HG03045 (cell line): ENCODE measurements at regions not wholly inside any gene's neighbourhood (a gene's known extent, or its start where the extent isn't known, plus 50 kb on each side); places are given as distances from the start of the nearest gene placed in this dataset.

Experiments
- ATAC-seq: cut with Tn5 transposase; IDR thresholded peaks from one replicate; pipeline ENCODE4 v1.9.1; 2021; ENCODE audit warnings: mild to moderate bottlenecking, moderate library complexity; ENCODE audit not compliant: unreplicated experiment

DNA sequence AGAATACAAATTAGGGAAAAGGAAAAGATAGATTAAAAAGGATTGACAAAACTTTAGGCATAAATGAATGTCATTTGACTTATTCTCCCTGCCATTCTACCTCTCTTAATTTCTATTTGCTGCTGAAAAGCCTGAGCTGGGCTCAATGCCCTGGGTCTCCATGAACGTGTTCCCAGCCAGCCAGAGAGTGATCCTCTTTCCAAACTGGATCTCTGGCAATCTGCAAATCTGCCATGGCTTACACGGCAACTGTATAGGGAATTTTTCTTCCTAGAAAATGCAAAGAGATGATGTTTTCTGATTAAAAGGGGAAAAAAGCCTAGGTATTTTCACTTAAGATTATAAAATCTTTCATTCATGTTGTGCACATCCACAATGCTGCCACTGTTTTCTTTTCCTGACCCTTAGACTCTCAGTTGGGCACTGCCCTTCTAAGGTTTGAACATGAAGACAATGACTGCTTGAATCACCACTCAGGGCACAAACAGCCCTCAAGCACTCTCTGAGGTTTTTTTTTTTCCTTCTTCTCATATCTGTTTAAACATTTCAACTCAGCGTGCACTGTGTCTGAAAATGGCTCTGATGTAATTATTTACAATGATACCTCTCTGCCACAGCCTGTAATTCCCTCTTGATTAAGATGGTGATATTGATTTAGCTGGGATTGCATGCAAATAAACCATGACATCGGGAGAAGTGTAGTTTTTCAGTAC, 60.3 kb downstream of the DACT1 start:
- ATAC-seq, result no peak

- no peak for ATAC-seq
Observed at GRCh38 chr14:58699681-58700205, 62.0 kb downstream of the DACT1 start.

DNA sequence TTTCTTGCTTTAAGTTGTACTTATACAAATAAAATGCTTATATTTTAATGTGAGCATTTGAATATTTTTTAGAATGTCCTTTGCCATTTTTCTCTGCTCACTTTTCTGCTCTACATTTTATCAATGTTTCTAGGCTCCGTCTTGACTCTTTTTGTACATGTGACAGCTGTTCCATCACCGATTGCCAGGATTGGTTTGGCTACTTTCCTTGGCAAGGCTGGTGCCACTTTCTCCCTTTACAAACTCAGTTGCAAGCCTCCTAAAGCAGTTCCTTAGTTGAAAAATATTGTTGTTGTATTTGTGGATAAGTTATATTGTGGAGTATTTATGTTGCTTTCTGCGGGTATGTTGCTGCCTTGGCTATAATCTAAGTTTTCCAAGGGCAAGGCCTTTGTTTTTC, 63.4 kb downstream of the DACT1 start:
- no peak for ATAC-seq

DNA sequence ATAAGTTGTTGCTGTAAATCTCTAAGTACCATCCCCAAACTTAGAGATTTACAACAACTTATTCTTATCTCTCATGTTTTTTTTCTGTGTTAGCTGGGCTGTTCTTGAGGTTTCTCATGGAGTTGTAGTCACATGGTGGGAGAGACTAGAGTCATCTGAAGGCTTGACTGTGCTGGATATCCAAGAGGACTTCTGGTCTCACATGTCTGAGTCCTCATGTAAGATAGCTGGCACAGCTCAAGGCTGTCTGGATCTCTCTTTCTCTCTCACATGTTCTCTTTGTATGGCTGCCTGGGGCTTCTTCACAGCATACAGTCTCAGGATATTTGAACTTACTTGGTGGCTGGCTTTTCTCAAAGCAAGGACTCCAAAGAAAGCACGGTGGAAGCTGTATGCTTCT, 63.8 kb downstream of the DACT1 start:
- no peak for ATAC-seq

- no peak for ATAC-seq
Observed at GRCh38 chr14:58702441-58703160, 64.8 kb downstream of the DACT1 start.

DNA sequence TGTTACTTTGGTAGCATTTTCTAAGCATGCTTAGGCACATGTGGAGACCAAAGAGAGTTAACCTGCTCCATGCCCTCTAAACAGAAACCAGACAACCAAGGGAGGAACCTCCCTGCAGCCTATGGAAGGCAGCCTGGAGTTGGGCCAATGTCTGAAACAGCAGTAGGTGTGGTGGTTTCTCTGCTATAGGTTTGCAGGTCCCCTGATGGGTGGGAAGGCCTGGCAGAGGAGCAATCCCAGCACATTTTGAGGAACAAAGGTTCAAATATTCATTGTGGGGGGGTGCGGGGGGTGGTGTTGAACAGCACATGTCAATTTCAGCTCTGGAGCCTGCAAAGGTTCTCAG, 65.4 kb downstream of the DACT1 start:
- ATAC-seq, result no peak

DNA sequence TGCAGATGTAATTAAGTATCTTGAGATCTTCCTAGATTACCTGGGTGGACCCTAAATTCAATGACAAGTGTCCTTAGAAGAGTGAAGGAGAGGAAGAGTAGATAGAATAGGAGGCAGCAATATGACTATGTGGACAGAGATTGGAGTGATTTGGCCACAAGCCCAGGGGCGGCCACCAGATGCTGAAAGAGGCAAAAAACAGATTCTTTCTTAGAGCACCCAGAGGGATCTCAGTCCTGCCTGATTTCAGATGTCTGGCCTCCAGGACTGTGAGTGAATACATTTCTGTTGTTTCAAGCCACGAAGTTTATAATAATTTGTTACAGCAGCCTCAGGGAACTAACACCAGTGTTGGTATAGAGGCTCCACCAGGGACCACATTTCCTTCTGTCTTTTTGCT, 67.3 kb downstream of the DACT1 start:
- no peak for ATAC-seq

DNA sequence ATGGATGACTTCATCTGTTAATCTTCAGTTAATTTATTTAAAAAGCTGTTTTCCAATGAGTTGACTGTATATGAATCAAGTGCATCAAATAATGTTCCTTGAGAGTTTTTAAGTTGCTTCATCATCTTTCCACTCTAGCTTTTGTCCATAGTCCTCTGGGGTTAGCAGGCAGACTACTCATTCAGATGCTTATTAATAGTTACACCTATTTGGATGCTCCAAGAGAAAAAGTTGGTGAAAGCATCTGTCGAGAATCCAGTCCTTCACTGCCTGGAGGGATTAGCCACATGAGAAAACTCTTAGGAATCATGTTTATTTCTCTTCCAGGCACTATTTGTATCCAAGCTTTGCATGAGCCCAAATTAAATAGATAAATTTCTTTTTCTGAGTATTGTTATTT, 70.2 kb downstream of the DACT1 start:
- no peak for ATAC-seq

DNA sequence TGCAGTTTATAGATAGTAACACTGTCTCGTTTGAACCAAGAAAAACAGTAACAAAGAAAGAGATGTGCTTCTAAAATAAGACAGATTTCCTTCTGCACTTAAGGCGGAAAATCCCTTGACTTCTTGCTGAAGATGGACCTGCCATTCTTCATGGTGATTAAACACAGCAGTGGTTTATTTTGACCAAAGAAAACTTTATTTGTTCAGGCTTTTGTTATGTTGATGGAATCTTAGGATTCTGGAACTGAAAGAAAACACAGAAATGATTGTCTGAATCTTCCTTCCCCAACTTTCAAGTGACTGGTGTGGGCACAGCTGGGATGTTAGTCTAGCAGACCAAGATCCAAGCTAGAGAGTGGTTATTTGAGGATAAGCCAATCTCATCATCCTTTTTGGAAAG, 72.2 kb downstream of the DACT1 start:
- no peak for ATAC-seq

- no peak for ATAC-seq
Observed at GRCh38 chr14:58711382-58711781, 73.6 kb downstream of the DACT1 start.

DNA sequence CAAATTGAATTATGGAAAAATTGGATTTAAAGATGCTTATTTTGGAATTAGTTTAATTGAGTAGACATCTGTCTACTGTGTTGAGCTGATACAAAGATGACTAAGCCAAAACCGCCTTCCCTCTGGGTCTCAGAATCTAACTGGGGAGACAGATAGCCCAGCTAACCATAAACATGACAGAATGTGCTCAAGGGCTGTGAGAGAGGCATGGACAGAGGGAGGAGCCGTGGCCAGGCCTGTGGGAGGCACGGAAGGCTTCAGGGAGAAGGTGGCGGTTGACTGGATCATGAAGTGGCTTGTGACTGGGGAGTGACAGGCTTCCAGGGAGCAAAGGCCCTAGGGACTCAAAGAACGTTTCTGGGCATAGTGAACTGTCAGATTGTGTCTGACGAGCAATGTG, 74.6 kb downstream of the DACT1 start:
- no peak for ATAC-seq

- no peak for ATAC-seq
Observed at GRCh38 chr14:58713677-58714076, 75.9 kb downstream of the DACT1 start.

DNA sequence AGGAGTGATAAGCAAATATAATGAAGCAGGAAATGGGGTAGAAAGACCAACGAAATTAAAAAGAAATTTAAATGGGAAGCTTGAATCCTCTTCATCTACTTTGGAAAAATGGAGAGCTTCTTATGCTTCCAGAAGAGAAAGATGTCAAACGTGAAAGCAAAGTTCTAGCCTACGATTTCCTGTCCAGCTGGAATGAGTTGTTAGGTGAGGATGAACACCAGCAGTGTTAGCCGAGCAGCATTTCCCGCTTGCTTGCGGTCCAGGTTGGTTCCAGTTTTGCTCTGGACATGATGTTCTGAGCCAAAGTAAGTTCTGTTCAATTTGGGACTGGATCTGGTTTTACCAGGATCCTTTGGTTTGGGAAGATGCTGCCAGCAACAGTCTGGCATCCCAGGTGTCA, 78.9 kb downstream of the DACT1 start:
- ATAC-seq, result no peak

DNA sequence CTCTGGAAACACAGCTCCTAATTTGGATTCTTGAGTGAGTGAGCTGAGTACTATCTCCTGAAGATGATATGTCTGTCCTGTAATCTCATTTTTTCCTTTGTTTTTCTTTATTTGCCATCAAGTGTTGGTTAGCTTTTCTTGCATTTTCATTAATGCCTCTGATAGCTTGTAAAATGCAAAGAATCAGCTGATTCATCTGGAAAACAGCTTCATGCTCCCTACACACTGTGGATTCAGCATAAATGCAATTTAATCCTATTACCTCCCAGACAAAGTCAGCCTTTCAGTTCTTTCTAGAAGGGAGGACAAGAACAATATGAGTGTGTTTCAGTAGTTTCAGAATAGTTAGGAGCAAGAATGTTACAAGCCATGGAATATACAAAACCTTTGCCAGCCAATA, 79.4 kb downstream of the DACT1 start:
- no peak for ATAC-seq

DNA sequence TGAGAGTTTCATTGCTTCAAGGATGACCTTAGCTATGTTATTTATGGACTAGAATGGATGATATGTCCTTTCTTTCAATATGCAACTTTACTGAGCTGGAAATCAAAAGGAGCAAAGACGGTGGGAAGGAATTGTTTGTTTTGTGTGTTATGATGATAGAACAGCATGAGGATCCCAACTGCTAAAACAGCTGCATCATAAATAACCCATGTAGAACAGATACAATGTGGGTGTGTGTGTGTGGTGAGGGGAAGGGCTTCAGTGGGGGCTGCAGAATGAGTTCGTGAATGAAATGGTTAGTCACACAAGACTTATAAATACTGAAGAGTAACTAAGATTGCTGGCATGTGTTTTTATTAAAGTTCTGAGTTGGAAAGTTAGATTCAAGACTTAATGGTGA, 80.1 kb downstream of the DACT1 start:
- ATAC-seq, result no peak

GRCh38 chr14:58718226-58719205, 80.8 kb downstream of the DACT1 start:
- ATAC-seq, result no peak

- no peak for ATAC-seq
Observed at GRCh38 chr14:58721723-58722122, 84.0 kb downstream of the DACT1 start.

DNA sequence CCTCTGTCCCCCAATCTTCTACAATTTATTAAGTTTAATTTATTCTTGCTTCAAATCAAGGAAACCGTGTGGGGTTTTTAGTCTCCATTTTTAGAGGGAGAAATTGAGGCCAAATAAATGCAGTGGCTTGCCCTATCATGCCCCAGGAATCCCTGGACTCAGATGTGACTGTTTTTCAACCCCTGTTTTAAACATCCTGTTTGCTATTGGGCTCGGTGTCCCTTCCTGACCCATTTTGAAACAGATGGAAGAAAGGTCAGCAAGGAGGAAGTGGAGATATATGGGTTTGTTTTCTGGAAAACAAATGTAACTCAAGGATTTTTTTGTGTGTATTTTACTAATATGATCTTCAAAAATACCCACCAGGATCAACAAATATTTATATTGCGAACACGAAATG, 84.7 kb downstream of the DACT1 start:
- no peak for ATAC-seq

- no peak for ATAC-seq
Observed at GRCh38 chr14:58724206-58724605, 86.4 kb downstream of the DACT1 start.

DNA sequence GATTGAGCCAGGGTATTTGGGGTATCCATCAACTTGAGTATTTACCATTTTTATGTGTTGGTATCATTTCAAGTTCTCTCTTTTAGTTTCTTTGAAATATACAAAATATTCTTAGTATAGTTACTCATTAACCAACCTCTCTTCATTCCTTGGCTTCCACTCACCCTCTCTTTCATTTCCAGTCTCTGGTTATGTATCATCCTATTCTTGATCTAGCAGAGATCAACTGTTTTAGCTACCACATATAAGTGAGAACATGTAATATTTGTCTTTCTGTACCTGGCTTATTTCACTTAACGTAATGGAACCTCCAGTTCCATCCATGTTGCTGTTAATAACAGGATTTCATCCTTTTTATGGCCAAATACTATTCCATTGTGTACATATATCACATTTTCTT, 86.9 kb downstream of the DACT1 start:
- ATAC-seq, result no peak

GRCh38 chr14:58725226-58725625, 87.5 kb downstream of the DACT1 start:
- ATAC-seq, result no peak
